ENCODE measurements at regions not wholly inside any gene's neighbourhood (a gene's known extent, or its start where the extent isn't known, plus 50 kb on each side); places are given as distances from the start of the nearest gene placed in this dataset.

GRCh38 chr2:67283641-67284040, 113.5 kb upstream of the ETAA1 start:
- Mint-ChIP-seq H3K27ac (no peak overlapping the region), H3K27me3 (peaks cover 2 to 25% (median 7%) of the 10 kb centered on the region in 5 donors), H3K36me3 (no peaks in the 10 kb centered on the region), H3K4me1 (no peaks in the 10 kb centered on the region), H3K9me3 (no peaks in the 10 kb centered on the region), H3K4me3 (no peak overlapping the region)
- DNase-seq (no peak), ATAC-seq (no peak)
- POLR2A ChIA-PET = no interaction called here

- H3K27ac Mint-ChIP-seq = no peak overlapping the region
- no peak overlapping the region for H3K4me3 Mint-ChIP-seq
- no peaks in the 10 kb centered on the region for H3K9me3 Mint-ChIP-seq
- no peaks in the 10 kb centered on the region for H3K36me3 Mint-ChIP-seq
- H3K27me3 Mint-ChIP-seq = peaks cover 2 to 16% (median 9%) of the 10 kb centered on the region in 5 donors
- no peak for DNase-seq
- POLR2A ChIA-PET = no interaction called here
- ATAC-seq = no peak
- no peaks in the 10 kb centered on the region for H3K4me1 Mint-ChIP-seq
These were observed 110.0 kb upstream of the ETAA1 start for GRCh38 chr2:67286981-67287759.

- H3K4me3 Mint-ChIP-seq = no peak overlapping the region
- no peak overlapping the region for H3K27ac Mint-ChIP-seq
- no peaks in the 10 kb centered on the region for H3K4me1 Mint-ChIP-seq
- no peak for ATAC-seq
- no peaks in the 10 kb centered on the region for H3K9me3 Mint-ChIP-seq
- H3K27me3 Mint-ChIP-seq = peaks cover 0 to 16% (median 9%) of the 10 kb centered on the region in 5 donors
- POLR2A ChIA-PET = no interaction called here
- H3K36me3 Mint-ChIP-seq = no peaks in the 10 kb centered on the region
- no peak for DNase-seq
These were observed 107.9 kb upstream of the ETAA1 start for GRCh38 chr2:67289271-67289670.

GRCh38 chr2:67289921-67290371, 107.2 kb upstream of the ETAA1 start:
- Mint-ChIP-seq H3K4me3 (no peak overlapping the region), H3K27me3 (peaks cover 0 to 16% (median 6%) of the 10 kb centered on the region in 5 donors), H3K4me1 (no peaks in the 10 kb centered on the region), H3K9me3 (no peaks in the 10 kb centered on the region), H3K27ac (no peak overlapping the region), H3K36me3 (no peaks in the 10 kb centered on the region)
- ATAC-seq = no peak
- DNase-seq = no peak
- POLR2A ChIA-PET = no interaction called here

- POLR2A ChIA-PET = no interaction called here
- H3K9me3 Mint-ChIP-seq = no peaks in the 10 kb centered on the region
- H3K4me1 Mint-ChIP-seq = no peaks in the 10 kb centered on the region
- no peak overlapping the region for H3K27ac Mint-ChIP-seq
- DNase-seq (no peak), ATAC-seq (no peak)
- no peak overlapping the region for H3K4me3 Mint-ChIP-seq
- H3K36me3 Mint-ChIP-seq = no peaks in the 10 kb centered on the region
- peaks cover 0 to 16% (median 4%) of the 10 kb centered on the region in 5 donors for H3K27me3 Mint-ChIP-seq
These were observed 106.5 kb upstream of the ETAA1 start for GRCh38 chr2:67290451-67291290.

- no peak overlapping the region for H3K27ac Mint-ChIP-seq
- H3K27me3 Mint-ChIP-seq = peaks cover 0 to 1% (median 0%) of the 10 kb centered on the region in 5 donors
- no peak for ATAC-seq
- DNase-seq = no peak
- POLR2A ChIA-PET = no interaction called here
- H3K36me3 Mint-ChIP-seq = no peaks in the 10 kb centered on the region
- no peaks in the 10 kb centered on the region for H3K9me3 Mint-ChIP-seq
- H3K4me3 Mint-ChIP-seq = no peak overlapping the region
- no peaks in the 10 kb centered on the region for H3K4me1 Mint-ChIP-seq
These were observed 102.9 kb upstream of the ETAA1 start for GRCh38 chr2:67294218-67294617.

GRCh38 chr2:67295406-67295805, 101.7 kb upstream of the ETAA1 start:
- ATAC-seq (no peak), DNase-seq (no peak)
- Mint-ChIP-seq H3K27ac (no peak overlapping the region), H3K4me1 (no peaks in the 10 kb centered on the region), H3K4me3 (no peak overlapping the region), H3K27me3 (peaks cover 0 to 4% (median 0%) of the 10 kb centered on the region in 5 donors), H3K9me3 (no peaks in the 10 kb centered on the region), H3K36me3 (no peaks in the 10 kb centered on the region)
- POLR2A ChIA-PET = no interaction called here

GRCh38 chr2:67295851-67296250, 101.3 kb upstream of the ETAA1 start:
- no peaks in the 10 kb centered on the region for H3K4me1 Mint-ChIP-seq
- POLR2A ChIA-PET = no interaction called here
- ATAC-seq (no peak), DNase-seq (no peak)
- H3K27me3 Mint-ChIP-seq = peaks cover 0 to 4% (median 0%) of the 10 kb centered on the region in 5 donors
- no peaks in the 10 kb centered on the region for H3K36me3 Mint-ChIP-seq
- no peak overlapping the region for H3K27ac Mint-ChIP-seq
- no peaks in the 10 kb centered on the region for H3K9me3 Mint-ChIP-seq
- H3K4me3 Mint-ChIP-seq = no peak overlapping the region

- POLR2A ChIA-PET = no interaction called here
- no peaks in the 10 kb centered on the region for H3K4me1 Mint-ChIP-seq
- no peak overlapping the region for H3K4me3 Mint-ChIP-seq
These were observed 92.7 kb upstream of the ETAA1 start for GRCh38 chr2:67304300-67304890.

GRCh38 chr2:67309281-67309680, 87.9 kb upstream of the ETAA1 start:
- H3K27ac Mint-ChIP-seq = no peak overlapping the region
- no peaks in the 10 kb centered on the region for H3K4me1 Mint-ChIP-seq
- DNase-seq (no peak), ATAC-seq (no peak)
- no peak overlapping the region for H3K4me3 Mint-ChIP-seq
- H3K9me3 Mint-ChIP-seq = peaks cover 0 to 4% (median 0%) of the 10 kb centered on the region in 9 donors
- POLR2A ChIA-PET = no interaction called here
- H3K27me3 Mint-ChIP-seq = peaks cover 0 to 9% (median 3%) of the 10 kb centered on the region in 5 donors
- H3K36me3 Mint-ChIP-seq = no peaks in the 10 kb centered on the region

More at GRCh38 chr2:67304300-67304890, 92.7 kb upstream of the ETAA1 start:
- Mint-ChIP-seq H3K27ac (no peak overlapping the region), H3K9me3 (peaks cover 0 to 4% (median 0%) of the 10 kb centered on the region in 9 donors), H3K27me3 (peaks cover 0 to 9% (median 0%) of the 10 kb centered on the region in 5 donors), H3K36me3 (no peaks in the 10 kb centered on the region)
- no peak for DNase-seq
- no peak for ATAC-seq

- Mint-ChIP-seq H3K9me3 (peaks cover 0 to 2% (median 0%) of the 10 kb centered on the region in 9 donors), H3K4me1 (no peaks in the 10 kb centered on the region), H3K27me3 (peaks cover 0 to 9% (median 3%) of the 10 kb centered on the region in 5 donors)
These were observed 85.6 kb upstream of the ETAA1 start for GRCh38 chr2:67311536-67311935.

GRCh38 chr2:67312871-67313270, 84.3 kb upstream of the ETAA1 start:
- H3K4me3 Mint-ChIP-seq = no peak overlapping the region
- POLR2A ChIA-PET = no interaction called here
- H3K36me3 Mint-ChIP-seq = no peaks in the 10 kb centered on the region
- DNase-seq (no peak), ATAC-seq (no peak)
- peaks cover 0 to 9% (median 3%) of the 10 kb centered on the region in 5 donors for H3K27me3 Mint-ChIP-seq
- no peaks in the 10 kb centered on the region for H3K4me1 Mint-ChIP-seq
- H3K9me3 Mint-ChIP-seq = no peaks in the 10 kb centered on the region
- no peak overlapping the region for H3K27ac Mint-ChIP-seq

More at GRCh38 chr2:67311536-67311935, 85.6 kb upstream of the ETAA1 start:
- Mint-ChIP-seq H3K27ac (no peak overlapping the region), H3K36me3 (no peaks in the 10 kb centered on the region), H3K4me3 (no peak overlapping the region)
- DNase-seq = no peak
- no peak for ATAC-seq
- POLR2A ChIA-PET = no interaction called here

GRCh38 chr2:67313536-67313935, 83.6 kb upstream of the ETAA1 start:
- POLR2A ChIA-PET = no interaction called here
- no peak for ATAC-seq

More at GRCh38 chr2:67313536-67313935, 83.6 kb upstream of the ETAA1 start:
- Mint-ChIP-seq H3K36me3 (no peaks in the 10 kb centered on the region), H3K4me3 (no peak overlapping the region), H3K27ac (no peak overlapping the region), H3K9me3 (no peaks in the 10 kb centered on the region), H3K27me3 (peaks cover 0 to 5% (median 3%) of the 10 kb centered on the region in 5 donors), H3K4me1 (no peaks in the 10 kb centered on the region)
- no peak for DNase-seq

Data from naive thymus-derived CD8-positive, alpha-beta T cell (primary cell).